H1 (cell line): ENCODE measurements at regions not wholly inside any gene's neighbourhood (a gene's known extent, or its start where the extent isn't known, plus 50 kb on each side); places are given as distances from the start of the nearest gene placed in this dataset.

Experiments used
- CTCF ChIA-PET: fragments of 300-600 bp; sonication (Branson Sonifier 250); formaldehyde crosslinking; loops from one replicate; lab custom pipeline; 2021; ENCODE audit not compliant: partially characterized antibody; lab: Charles Lee
- POLR2A ChIA-PET: fragments of 300-600 bp; sonication (Branson Sonifier 250); formaldehyde crosslinking; loops from one replicate; lab custom pipeline; 2021; ENCODE audit warnings: inconsistent platforms; ENCODE audit not compliant: partially characterized antibody; lab: Charles Lee
- DNase-seq, 2 experiments: peaks; one replicate each; pipeline versions ENCODE4 v3.0.0 to v3.0.0-alpha.2; 2010 to 2022; ENCODE audit warnings: low spot score in 2 of 2, low read depth in 1 of 2, mixed read lengths in 1 of 2
- FAIRE-seq: peaks from 2 replicates; lab custom pipeline; 2011; peaks lifted over from hg19 to GRCh38; lab: Jason Lieb, UNC
- H2AFZ ChIP-seq: 2 replicates; pipeline ENCODE4 v1.8.1; 2012; ENCODE audit warnings: low read length, inconsistent platforms
- H2AK5ac ChIP-seq: 2 replicates; pipeline ENCODE4 v1.6.1; 2013; ENCODE audit warnings: low read depth, low read length
- H2BK120ac ChIP-seq: replicated peaks from 2 replicates; pipeline ENCODE3; 2013; ENCODE audit warnings: low read depth, low read length, inconsistent platforms
- H2BK12ac ChIP-seq: 2 replicates; pipeline ENCODE4 v1.6.1; 2013; ENCODE audit warnings: low read depth, low read length
- H2BK15ac ChIP-seq: 2 replicates; pipeline ENCODE4 v1.6.1; 2013; ENCODE audit warnings: low read length
- H2BK20ac ChIP-seq: 2 replicates; pipeline ENCODE4 v1.6.1; 2013; ENCODE audit warnings: low read length
- H2BK5ac ChIP-seq: 2 replicates; pipeline ENCODE4 v1.6.1; 2013; ENCODE audit warnings: low read depth, low read length
- H3K14ac ChIP-seq: 2 replicates; pipeline ENCODE4 v1.6.1; 2013; ENCODE audit warnings: inconsistent platforms; ENCODE audit not compliant: insufficient read length
- H3K18ac ChIP-seq: 2 replicates; pipeline ENCODE4 v1.6.1; 2013; ENCODE audit warnings: low read length; ENCODE audit errors: extremely low read depth
- H3K23ac ChIP-seq: 2 replicates; pipeline ENCODE4 v1.6.1; 2013; ENCODE audit warnings: inconsistent platforms; ENCODE audit not compliant: insufficient read length
- H3K23me2 ChIP-seq: 2 replicates; pipeline ENCODE4 v1.6.1; 2013; ENCODE audit warnings: low read depth, low read length
- H3K27ac ChIP-seq: 2 replicates; pipeline ENCODE4 v1.6.1; 2011; ENCODE audit warnings: low read depth, low read length, inconsistent platforms
- H3K27me3 ChIP-seq, 4 experiments: replicated peaks in 1 of 4; 1 replicate in 1 of 4; 2 replicates in 3 of 4; pipeline versions ENCODE4 v1.6.1 to v1.8.1; 2011 to 2013; ENCODE audit warnings: low read length in 3 of 4, mild to moderate bottlenecking in 3 of 4, inconsistent platforms in 2 of 4, mixed read lengths in 2 of 4, moderate library complexity in 1 of 4; ENCODE audit not compliant: control insufficient read depth in 3 of 4, insufficient read depth in 3 of 4; ENCODE audit errors: extremely low read depth in 1 of 4
- H3K36me3 ChIP-seq, 4 experiments: 2 replicates each; pipeline versions ENCODE4 v1.6.1 to v1.8.1; 2011 to 2013; ENCODE audit warnings: mild to moderate bottlenecking in 4 of 4, low read length in 3 of 4, moderate library complexity in 2 of 4, control low read depth in 1 of 4, inconsistent platforms in 1 of 4; ENCODE audit not compliant: insufficient read depth in 4 of 4, control insufficient read depth in 2 of 4
- H3K4ac ChIP-seq: replicated peaks from 2 replicates; pipeline ENCODE3; 2013; ENCODE audit warnings: low read length, low read depth, mixed read lengths, inconsistent platforms; ENCODE audit not compliant: insufficient read length
- H3K4me1 ChIP-seq, 4 experiments: replicated peaks in 1 of 4; 1 replicate in 1 of 4; 2 replicates in 3 of 4; pipeline versions ENCODE4 v1.6.1 to v1.8.1; 2011 to 2013; ENCODE audit warnings: low read length in 3 of 4, inconsistent platforms in 2 of 4, mixed read lengths in 1 of 4; ENCODE audit not compliant: insufficient read depth in 4 of 4, control insufficient read depth in 3 of 4
- H3K4me2 ChIP-seq, 2 experiments: 2 replicates each; pipeline versions ENCODE4 v1.6.1 to v1.8.1; 2011 to 2013; ENCODE audit warnings: low read depth in 2 of 2, low read length in 2 of 2, control low read depth in 1 of 2, inconsistent platforms in 1 of 2, mild to moderate bottlenecking in 1 of 2; ENCODE audit not compliant: insufficient read depth in 1 of 2
- H3K4me3 ChIP-seq, 4 experiments: fragments of 200-600, 300-600 bp in 1 of 4; sonication (generic), shearing (Covaris generic), sonication (Bioruptor Twin) in 1 of 4; 2 replicates each; pipeline versions ENCODE4 v1.5.1 to v1.8.1; 2011 to 2016; ENCODE audit warnings: low read length in 4 of 4, low read depth in 3 of 4, control low read depth in 2 of 4, inconsistent platforms in 2 of 4, mild to moderate bottlenecking in 2 of 4, mixed read lengths in 1 of 4, moderate library complexity in 1 of 4; ENCODE audit not compliant: insufficient read depth in 2 of 4; ENCODE audit errors: extremely low read depth in 1 of 4
- H3K56ac ChIP-seq: replicated peaks from 2 replicates; pipeline ENCODE3; 2013; ENCODE audit warnings: low read depth, mild to moderate bottlenecking, mixed read lengths, low read length, inconsistent platforms; ENCODE audit not compliant: insufficient read length
- H3K79me1 ChIP-seq: 2 replicates; pipeline ENCODE4 v1.6.1; 2013; ENCODE audit warnings: low read depth, low read length, control low read depth
- H3K79me2 ChIP-seq, 2 experiments: 2 replicates each; pipeline versions ENCODE4 v1.6.1 to v1.8.1; 2012 to 2013; ENCODE audit warnings: low read length in 2 of 2, mild to moderate bottlenecking in 2 of 2, inconsistent platforms in 1 of 2; ENCODE audit not compliant: insufficient read depth in 2 of 2, control insufficient read depth in 1 of 2
- H3K9ac ChIP-seq, 4 experiments: replicated peaks in 1 of 4; 1 replicate in 1 of 4; 2 replicates in 3 of 4; pipeline versions ENCODE4 v1.6.1 to v1.8.1; 2011 to 2013; ENCODE audit warnings: low read depth in 3 of 4, low read length in 3 of 4, control low read depth in 2 of 4, mild to moderate bottlenecking in 2 of 4, moderate library complexity in 2 of 4, inconsistent platforms in 1 of 4; ENCODE audit errors: extremely low read depth in 1 of 4
- H3K9me3 ChIP-seq, 2 experiments: 2 replicates each; pipeline versions ENCODE4 v1.6.1 to v1.8.1; 2012 to 2013; ENCODE audit warnings: mild to moderate bottlenecking in 2 of 2, moderate library complexity in 2 of 2, control low read depth in 1 of 2, inconsistent platforms in 1 of 2, low read depth in 1 of 2, low read length in 1 of 2, mixed read lengths in 1 of 2; ENCODE audit not compliant: insufficient read depth in 2 of 2
- H4K20me1 ChIP-seq, 2 experiments: replicated peaks in 1 of 2; 2 replicates each; pipeline versions ENCODE3 to v1.8.1; 2011 to 2013; ENCODE audit warnings: inconsistent platforms in 2 of 2, low read length in 2 of 2, mild to moderate bottlenecking in 1 of 2; ENCODE audit not compliant: insufficient read depth in 2 of 2, control insufficient read depth in 1 of 2
- H4K5ac ChIP-seq: 2 replicates; pipeline ENCODE4 v1.6.1; 2013; ENCODE audit warnings: low read length, low read depth, mixed read lengths, inconsistent platforms; ENCODE audit not compliant: insufficient read length
- H4K8ac ChIP-seq: 2 replicates; pipeline ENCODE4 v1.8.0; 2013; ENCODE audit warnings: mild to moderate bottlenecking, moderate library complexity, low read length, inconsistent platforms; ENCODE audit not compliant: insufficient read depth; ENCODE audit errors: extremely low read depth
- H4K91ac ChIP-seq: replicated peaks from 2 replicates; pipeline ENCODE3; 2013; ENCODE audit warnings: low read length, mixed read lengths, inconsistent platforms; ENCODE audit not compliant: insufficient read length
- ATF2 ChIP-seq: IDR thresholded peaks from 2 replicates; pipeline ENCODE4 v1.6.1; 2012; ENCODE audit warnings: low read length, inconsistent platforms
- POLR2A ChIP-seq, 2 experiments: IDR thresholded peaks; 1 replicate in 1 of 2; 2 replicates in 1 of 2; pipeline ENCODE4 v1.6.1; 2011; ENCODE audit warnings: low read depth in 2 of 2, low read length in 2 of 2, mild to moderate bottlenecking in 2 of 2; ENCODE audit errors: control extremely low read depth in 1 of 2
- SAP30 ChIP-seq: fragments of 300-600 bp; sonication (generic); IDR thresholded peaks from 2 replicates; pipeline ENCODE4 v1.7.1; 2012; ENCODE audit warnings: low read length, moderate library complexity, mild to moderate bottlenecking, inconsistent platforms; ENCODE audit not compliant: insufficient read depth, insufficient replicate concordance
- SRF ChIP-seq: IDR thresholded peaks from 2 replicates; pipeline ENCODE4 v1.6.1; 2011; ENCODE audit warnings: mild to moderate bottlenecking, low read depth, low read length, moderate library complexity
- TEAD4 ChIP-seq: IDR thresholded peaks from 2 replicates; pipeline ENCODE4 v1.6.1; 2012; ENCODE audit warnings: low read depth, low read length, inconsistent platforms, mixed read lengths
- WGBS, 2 experiments: shearing (Covaris generic) in 1 of 2; methylation state at CpG; one replicate each; pipeline versions ENCODE4 v1.1.6 to v1.1.7; 2013 to 2015; ENCODE audit warnings: low lambda C conversion rate in 2 of 2, mixed read lengths in 2 of 2, inconsistent platforms in 1 of 2, low coverage in 1 of 2, missing lambda C conversion rate in 1 of 2; ENCODE audit not compliant: insufficient replicate concordance in 2 of 2, insufficient coverage in 1 of 2, insufficient read length in 1 of 2; ENCODE audit errors: extremely low coverage in 1 of 2, missing lambda C conversion rate in 1 of 2; 5-methylcytosine and 5-hydroxymethylcytosine counted together

- no peak overlapping the region for H2BK12ac ChIP-seq
- no peak overlapping the region for H4K8ac ChIP-seq
- H3K27me3 ChIP-seq, result no peaks in the 10 kb centered on the region
- no peak for TF ChIP-seq TEAD4
- TF ChIP-seq SRF, result no peak
- no peak for TF ChIP-seq POLR2A (IDR thresholded peaks at IDR 0.05; ENCODE audit: control extremely low read depth in 1 of 2, low read depth in 2 of 2, low read length in 2 of 2)
- TF ChIP-seq SAP30, result no peak
- no peak for TF ChIP-seq ATF2
- DNase-seq (no peak), FAIRE-seq (no peak)
- H3K79me2 ChIP-seq, result no peaks in the 10 kb centered on the region
- H4K91ac ChIP-seq, result no peak overlapping the region
- 91% methylated on average over 1 of the region's 1 CpG; no CpG with 5 or more reads in 1 of the 2 experiments for WGBS, 2 experiments
- no peak overlapping the region for H2BK15ac ChIP-seq
- no peak overlapping the region for H2BK5ac ChIP-seq
- no peak overlapping the region for H3K4me3 ChIP-seq
- H3K36me3 ChIP-seq, result no peaks in the 10 kb centered on the region
- no peak overlapping the region for H2BK120ac ChIP-seq
- no peak overlapping the region for H3K9ac ChIP-seq
- POLR2A ChIA-PET, result no interaction called here
- no peak overlapping the region for H3K18ac ChIP-seq
- H3K27ac ChIP-seq, result no peak overlapping the region
- H2AK5ac ChIP-seq, result no peak overlapping the region
- no peak overlapping the region for H2BK20ac ChIP-seq
- no peaks in the 10 kb centered on the region for H3K79me1 ChIP-seq
- H3K23me2 ChIP-seq, result no peaks in the 10 kb centered on the region
- no peak overlapping the region for H3K4ac ChIP-seq
- H3K14ac ChIP-seq, result no peak overlapping the region
- H3K4me2 ChIP-seq, result no peak overlapping the region
- no peaks in the 10 kb centered on the region for H3K4me1 ChIP-seq
- H3K56ac ChIP-seq, result no peak overlapping the region
- no peaks in the 10 kb centered on the region for H4K20me1 ChIP-seq
- no peak overlapping the region for H3K23ac ChIP-seq
- CTCF ChIA-PET, result no interaction called here
- H2AFZ ChIP-seq, result no peak overlapping the region
- H3K9me3 ChIP-seq, result no peaks in the 10 kb centered on the region
- no peak overlapping the region for H4K5ac ChIP-seq
These were observed 602.8 kb upstream of the EPHA5 start for GRCh38 chr4:66273110-66273509.
